PC-9 (cell line): ENCODE measurements at regions not wholly inside any gene's neighbourhood (a gene's known extent, or its start where the extent isn't known, plus 50 kb on each side); places are given as distances from the start of the nearest gene placed in this dataset.

ENCODE experiments used
- BruUV-seq: library from RNA; stranded (reverse); fragments of 400-500 nt; replicated peaks from 2 replicates; lab custom pipeline; 2021; lab: Mats Ljungman, UMichigan
- CTCF ChIA-PET: fragments of 300-600 bp; sonication (Branson Sonifier 250); formaldehyde crosslinking; loops from one replicate; lab custom pipeline; 2022; ENCODE audit warnings: antibody characterized with exemption; lab: Charles Lee
- POLR2A ChIA-PET: fragments of 300-600 bp; sonication (Branson Sonifier 250); formaldehyde crosslinking; loops from one replicate; lab custom pipeline; 2022; ENCODE audit warnings: antibody characterized with exemption; ENCODE audit not compliant: unreplicated experiment; lab: Charles Lee
- DNase-seq, 2 experiments: peaks; one replicate each; pipeline versions ENCODE4 v3.0.0 to v3.0.0-alpha.2; 2015 to 2022; ENCODE audit warnings: mixed read lengths in 1 of 2
- H2AFZ ChIP-seq: fragments of 200-600 bp; sonication (generic); 2 replicates; pipeline ENCODE4 v1.8.1; 2017; ENCODE audit warnings: antibody characterized with exemption
- H3F3A ChIP-seq: fragments of 200-600 bp; sonication (generic); 2 replicates; pipeline ENCODE4 v1.8.1; 2017; ENCODE audit warnings: antibody characterized with exemption, mild to moderate bottlenecking, low read depth; ENCODE audit not compliant: insufficient read depth
- H3K27ac ChIP-seq: fragments of 200-600 bp; sonication (generic); 2 replicates; pipeline ENCODE4 v1.6.1; 2016; ENCODE audit warnings: mixed run types
- H3K27me3 ChIP-seq: fragments of 200-600 bp; sonication (generic); 2 replicates; pipeline ENCODE4 v1.6.1; 2016; ENCODE audit warnings: low read depth, mixed run types; ENCODE audit not compliant: insufficient read depth
- H3K36me3 ChIP-seq: fragments of 200-600 bp; sonication (generic); 2 replicates; pipeline ENCODE4 v1.6.1; 2016; ENCODE audit warnings: low read depth, mixed run types
- H3K4me1 ChIP-seq: fragments of 200-600 bp; sonication (generic); replicated peaks from 2 replicates; pipeline ENCODE4 v1.6.1; 2016; ENCODE audit warnings: mixed run types; ENCODE audit not compliant: insufficient read depth
- H3K4me2 ChIP-seq: fragments of 200-600 bp; sonication (generic); 2 replicates; pipeline ENCODE4 v1.6.1; 2017; ENCODE audit warnings: mixed run types
- H3K4me3 ChIP-seq: fragments of 200-600 bp; sonication (generic); 2 replicates; pipeline ENCODE4 v1.6.1; 2016; ENCODE audit warnings: mixed run types
- H3K79me2 ChIP-seq: fragments of 200-600 bp; sonication (generic); 2 replicates; pipeline ENCODE4 v1.6.1; 2017; ENCODE audit warnings: low read depth, mixed run types
- H3K9me2 ChIP-seq: fragments of 200-600 bp; sonication (generic); 2 replicates; pipeline ENCODE4 v1.8.1; 2017; ENCODE audit warnings: mild to moderate bottlenecking; ENCODE audit not compliant: insufficient read depth
- H3K9me3 ChIP-seq: fragments of 200-600 bp; sonication (generic); 2 replicates; pipeline ENCODE4 v1.8.1; 2016; ENCODE audit warnings: low read depth; ENCODE audit not compliant: insufficient read depth
- H4K20me1 ChIP-seq: fragments of 200-600 bp; sonication (generic); 2 replicates; pipeline ENCODE4 v1.8.1; 2017; ENCODE audit not compliant: insufficient read depth
- CTCF ChIP-seq: fragments of 200-600 bp; sonication (generic); conservative IDR thresholded peaks from 2 replicates; pipeline ENCODE4 v1.6.1; 2017; ENCODE audit warnings: mixed run types, antibody characterized with exemption, mild to moderate bottlenecking, moderate library complexity
- EZH2 ChIP-seq: fragments of 200-600 bp; sonication (generic); IDR thresholded peaks from 2 replicates; pipeline ENCODE4 v1.8.0; 2017; ENCODE audit warnings: antibody characterized with exemption, low read depth
- intact Hi-C: fragments of 100-400 bp; cut with micrococcal nuclease; formaldehyde crosslinking; loops from one replicate; pipeline ENCODE4 v1.10.0; 2022; ENCODE audit not compliant: unreplicated experiment

DNA sequence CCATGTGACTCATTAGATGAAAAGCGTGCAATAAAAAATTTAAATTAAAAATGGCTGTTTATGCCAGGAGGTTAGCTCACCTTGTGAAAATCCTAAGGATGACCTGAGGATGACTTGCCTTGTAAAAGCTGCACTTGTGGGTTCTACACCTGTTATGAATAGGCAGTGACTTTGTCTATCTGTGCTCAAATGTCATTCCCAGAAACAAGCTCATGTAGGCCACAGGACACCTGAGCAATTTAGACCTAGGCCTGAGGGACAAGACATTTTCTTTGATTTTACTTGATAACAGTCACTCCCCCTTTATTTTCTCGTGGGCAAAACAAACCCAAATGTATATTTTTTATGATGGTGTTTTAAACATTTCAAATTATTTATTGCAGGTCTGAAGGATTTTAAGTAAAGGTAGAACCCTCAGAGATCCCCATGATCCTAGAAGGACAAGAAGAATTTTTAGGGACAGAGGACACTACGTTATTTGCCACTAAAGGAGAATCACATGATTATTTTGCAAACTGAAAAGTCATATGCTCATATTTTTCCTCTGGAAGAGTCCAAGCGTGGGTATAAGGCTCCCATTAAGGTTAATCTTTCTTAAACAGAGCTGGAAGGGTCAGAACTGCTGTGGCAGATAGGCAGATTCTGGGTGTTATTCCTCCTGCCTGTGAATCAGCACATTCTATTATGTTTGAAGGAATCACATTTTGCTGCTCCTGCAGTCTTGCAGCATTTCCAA, 277.5 kb upstream of the MAN1A1 start:
- no peaks in the 10 kb centered on the region for H3K36me3 ChIP-seq
- BruUV-seq = no TSS peak
- peak overlapping the region; percentile 61 for H3K27ac ChIP-seq
- TF ChIP-seq EZH2 = no peak
- no peak for TF ChIP-seq CTCF
- ChIA-PET POLR2A (no interaction called here), CTCF (no interaction called here)
- peak overlapping the region; percentile 66 for H2AFZ ChIP-seq
- peak in 1 of 2 experiments; percentile 40 for DNase-seq
- no peaks in the 10 kb centered on the region for H4K20me1 ChIP-seq
- no peaks in the 10 kb centered on the region for H3K27me3 ChIP-seq
- peaks cover 31% of the 10 kb centered on the region for H3K4me1 ChIP-seq
- H3K4me3 ChIP-seq = no peak overlapping the region
- H3F3A ChIP-seq = peaks cover 17% of the 10 kb centered on the region
- 0 out of 2 replicates have a peak, but pooled peaks cover 3% of the 10 kb centered on the region for H3K9me3 ChIP-seq
- intact Hi-C loops = loop anchor here (5.0 to 10.0 kb wide), 2 partner anchors 208 to 480 kb away; no protein-coding TSS in a partner anchor
- peak overlapping the region; percentile 32 for H3K4me2 ChIP-seq
- 0 out of 2 replicates have a peak, but pooled peaks cover 3% of the 10 kb centered on the region for H3K9me2 ChIP-seq
- H3K79me2 ChIP-seq = no peaks in the 10 kb centered on the region

DNA sequence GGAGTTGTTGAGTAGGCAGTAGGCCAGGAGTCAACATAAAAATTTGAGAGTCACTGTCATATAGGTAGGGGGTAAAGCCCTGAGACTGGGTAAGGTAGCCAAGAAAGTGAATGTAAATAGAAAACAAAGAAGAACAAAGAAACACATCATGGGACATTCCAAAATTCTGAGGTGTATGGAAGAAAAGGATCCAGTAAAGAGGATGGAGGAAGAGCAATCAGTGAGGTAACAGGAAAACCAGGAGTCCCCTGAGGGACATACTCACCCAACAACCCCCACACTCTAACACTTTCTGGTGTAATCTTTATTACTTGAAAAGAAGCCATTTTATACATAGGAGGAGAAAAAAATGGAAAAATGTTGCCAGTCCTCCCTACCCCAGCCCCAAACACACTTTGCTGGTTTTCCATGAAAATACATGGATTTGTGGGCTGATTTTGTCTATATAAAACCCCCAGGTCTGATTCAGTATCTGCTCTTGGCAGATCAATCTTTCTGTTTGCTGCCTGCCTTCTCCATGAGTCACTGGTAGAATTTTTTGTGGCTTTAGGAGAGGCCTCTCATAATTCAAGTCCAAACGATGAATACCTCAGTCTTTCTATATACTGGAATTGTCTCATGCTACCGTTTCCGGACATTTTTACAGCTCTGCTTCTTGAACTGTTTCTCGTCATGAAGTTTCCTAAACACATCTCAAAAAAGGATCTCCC, 271.4 kb upstream of the MAN1A1 start:
- H3K4me2 ChIP-seq = peak overlapping the region; percentile 48
- DNase-seq = peak; percentile 37 to 79
- POLR2A ChIA-PET = no interaction called here
- TF ChIP-seq EZH2 = no peak
- no peaks in the 10 kb centered on the region for H3K36me3 ChIP-seq
- H3K27me3 ChIP-seq = no peaks in the 10 kb centered on the region
- 0 out of 2 replicates have a peak, but pooled peaks cover 3% of the 10 kb centered on the region for H3K9me2 ChIP-seq
- H3K4me1 ChIP-seq = peaks cover 23% of the 10 kb centered on the region
- no peaks in the 10 kb centered on the region for H4K20me1 ChIP-seq
- 0 out of 2 replicates have a peak, but pooled peaks cover under 1% of the 10 kb centered on the region for H3K9me3 ChIP-seq
- no TSS peak for BruUV-seq
- CTCF ChIA-PET = no interaction called here
- no peaks in the 10 kb centered on the region for H3K79me2 ChIP-seq
- peaks cover 16% of the 10 kb centered on the region for H3F3A ChIP-seq
- peak overlapping the region; percentile 78 for H3K27ac ChIP-seq
- H3K4me3 ChIP-seq = peak overlapping the region; percentile 15; the same call in 1 of the 2 replicates
- intact Hi-C loops = loop anchor here (1.0 to 10.0 kb wide), 3 partner anchors 106 to 214 kb away; no protein-coding TSS in a partner anchor
- H2AFZ ChIP-seq = peak overlapping the region; percentile 24; the same call in 1 of the 2 replicates

- no peak overlapping the region for H3K27ac ChIP-seq
- no peaks in the 10 kb centered on the region for H3K27me3 ChIP-seq
- H3K4me2 ChIP-seq = no peak overlapping the region
- no peaks in the 10 kb centered on the region for H3K9me2 ChIP-seq
- DNase-seq = no peak
- intact Hi-C loops = no loop called here
- H3K36me3 ChIP-seq = no peaks in the 10 kb centered on the region
- H4K20me1 ChIP-seq = no peaks in the 10 kb centered on the region
- no TSS peak for BruUV-seq
- H3K4me3 ChIP-seq = no peak overlapping the region
- no peaks in the 10 kb centered on the region for H3F3A ChIP-seq
- H2AFZ ChIP-seq = no peak overlapping the region
- no peaks in the 10 kb centered on the region for H3K79me2 ChIP-seq
- TF ChIP-seq CTCF = no peak
- TF ChIP-seq EZH2 = no peak
- no peaks in the 10 kb centered on the region for H3K9me3 ChIP-seq
- ChIA-PET CTCF (no interaction called here), POLR2A (no interaction called here)
- H3K4me1 ChIP-seq = no peaks in the 10 kb centered on the region
Observed at GRCh38 chr6:119614138-119614537, 264.6 kb upstream of the MAN1A1 start.
